Fibroblast of lung (primary cell): ENCODE measurements at regions not wholly inside any gene's neighbourhood (a gene's known extent, or its start where the extent isn't known, plus 50 kb on each side); places are given as distances from the start of the nearest gene placed in this dataset.

Experiments
- DNase-seq, 2 donors: peaks; one replicate each; pipeline versions ENCODE4 v3.0.0 to v3.0.0-alpha.2; 2010; ENCODE audit warnings: low read depth in 2 of 2
- H2AFZ ChIP-seq: 2 replicates; pipeline ENCODE4 v1.5.1; 2012; ENCODE audit warnings: low read length, control low read depth, inconsistent platforms
- H3K27ac ChIP-seq: 2 replicates; pipeline ENCODE4 v1.5.1; 2011; ENCODE audit warnings: low read length, control low read depth; ENCODE audit not compliant: insufficient read depth
- H3K27me3 ChIP-seq: 2 replicates; pipeline ENCODE4 v1.5.1; 2011; ENCODE audit warnings: mild to moderate bottlenecking, low read length; ENCODE audit not compliant: control insufficient read depth, insufficient read depth
- H3K36me3 ChIP-seq: 2 replicates; pipeline ENCODE4 v1.5.1; 2011; ENCODE audit warnings: low read length; ENCODE audit not compliant: control insufficient read depth, insufficient read depth
- H3K4me1 ChIP-seq: 2 replicates; pipeline ENCODE4 v1.5.1; 2011; ENCODE audit warnings: low read length; ENCODE audit not compliant: control insufficient read depth, insufficient read depth; ENCODE audit errors: extremely low read depth
- H3K4me2 ChIP-seq: 2 replicates; pipeline ENCODE4 v1.5.1; 2011; ENCODE audit warnings: low read length, control low read depth; ENCODE audit not compliant: insufficient read depth; ENCODE audit errors: extremely low read depth
- H3K4me3 ChIP-seq, 4 experiments: fragments of 200-600 bp in 1 of 4; sonication (generic) in 1 of 4; replicated peaks in 1 of 4; 2 replicates each; pipeline ENCODE4 v1.5.1; 2011 to 2016; ENCODE audit warnings: low read length in 4 of 4, low read depth in 3 of 4, mild to moderate bottlenecking in 3 of 4, control low read depth in 2 of 4, inconsistent platforms in 1 of 4, mixed read lengths in 1 of 4; ENCODE audit not compliant: insufficient read depth in 1 of 4; ENCODE audit errors: control extremely low read depth in 1 of 4
- H3K79me2 ChIP-seq: 2 replicates; pipeline ENCODE4 v1.5.1; 2012; ENCODE audit warnings: mild to moderate bottlenecking, low read length, inconsistent platforms; ENCODE audit not compliant: control insufficient read depth, insufficient read depth
- H3K9ac ChIP-seq: 2 replicates; pipeline ENCODE4 v1.5.1; 2011; ENCODE audit warnings: mild to moderate bottlenecking, low read length, control low read depth; ENCODE audit not compliant: insufficient read depth
- H3K9me3 ChIP-seq: 2 replicates; pipeline ENCODE4 v1.5.1; 2012; ENCODE audit warnings: low read depth, low read length; ENCODE audit not compliant: control insufficient read depth, insufficient read depth
- H4K20me1 ChIP-seq: 2 replicates; pipeline ENCODE4 v1.5.1; 2011; ENCODE audit warnings: low read length; ENCODE audit not compliant: control insufficient read depth, insufficient read depth; ENCODE audit errors: extremely low read depth
- CTCF ChIP-seq, 2 donors: IDR thresholded peaks in 1 of 2; conservative IDR thresholded peaks in 1 of 2; 1 replicate in 1 of 2; 2 replicates in 1 of 2; pipeline ENCODE4 v1.5.1; 2011 to 2012; ENCODE audit warnings: low read length in 2 of 2, control low read depth in 1 of 2, inconsistent platforms in 1 of 2, low read depth in 1 of 2, mild to moderate bottlenecking in 1 of 2
- EZH2 ChIP-seq: IDR thresholded peaks from 2 replicates; pipeline ENCODE4 v1.5.1; 2012; ENCODE audit warnings: low read length, control low read depth, mild to moderate bottlenecking; ENCODE audit errors: missing control alignments

GRCh38 chr4:166293556-166293955 lies 420.5 kb downstream of the TLL1 start:
- peak in 1 of 2 donors; percentile 60 for DNase-seq
- TF ChIP-seq CTCF (conservative IDR thresholded peaks at IDR 0.05 in 1 of 2, IDR thresholded peaks at IDR 0.05 in 1 of 2; ENCODE audit: low read depth in 1 of 2, low read length in 2 of 2), result no peak
- TF ChIP-seq EZH2, result no peak
- Histone ChIP-seq H4K20me1 (no peaks in the 10 kb centered on the region), H3K9ac (no peak overlapping the region), H2AFZ (no peak overlapping the region), H3K27ac (no peak overlapping the region), H3K4me3 (no peak overlapping the region), H3K4me2 (no peak overlapping the region), H3K79me2 (no peaks in the 10 kb centered on the region), H3K9me3 (no peaks in the 10 kb centered on the region), H3K4me1 (no peaks in the 10 kb centered on the region), H3K36me3 (no peaks in the 10 kb centered on the region), H3K27me3 (no peaks in the 10 kb centered on the region)

GRCh38 chr4:166301266-166301665 lies 428.2 kb downstream of the TLL1 start:
- Histone ChIP-seq H3K79me2 (no peaks in the 10 kb centered on the region), H4K20me1 (no peaks in the 10 kb centered on the region), H3K27ac (no peak overlapping the region), H3K36me3 (no peaks in the 10 kb centered on the region), H3K4me1 (no peaks in the 10 kb centered on the region), H3K9me3 (no peaks in the 10 kb centered on the region), H3K4me3 (no peak overlapping the region), H3K4me2 (no peak overlapping the region), H3K27me3 (no peaks in the 10 kb centered on the region), H3K9ac (no peak overlapping the region), H2AFZ (no peak overlapping the region)
- DNase-seq, result peak in 1 of 2 donors; percentile 87
- TF ChIP-seq EZH2, result no peak
- TF ChIP-seq CTCF (conservative IDR thresholded peaks at IDR 0.05 in 1 of 2, IDR thresholded peaks at IDR 0.05 in 1 of 2; ENCODE audit: low read depth in 1 of 2, low read length in 2 of 2), result no peak

DNA sequence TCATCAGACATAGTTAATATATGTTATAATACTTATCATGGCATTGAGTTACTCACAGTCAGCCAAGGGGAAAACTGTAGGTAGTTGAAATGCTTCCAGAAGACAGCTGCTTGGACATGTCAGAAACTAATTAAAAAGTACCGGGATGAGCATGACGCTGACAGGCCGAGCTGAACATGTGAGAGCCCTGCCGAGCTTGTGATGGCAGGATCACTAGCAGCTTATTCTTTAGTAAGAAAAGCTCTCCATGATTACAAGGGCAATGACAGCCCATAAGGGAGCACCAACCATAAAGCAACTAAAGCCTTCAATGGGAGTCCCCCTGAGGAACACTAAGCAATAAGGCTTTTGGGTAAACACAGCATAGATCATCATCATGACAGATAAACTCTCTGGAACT lies 435.6 kb downstream of the TLL1 start:
- no peak overlapping the region for H2AFZ ChIP-seq
- no peaks in the 10 kb centered on the region for H3K9me3 ChIP-seq
- H4K20me1 ChIP-seq, result no peaks in the 10 kb centered on the region
- TF ChIP-seq EZH2 (no peak), CTCF (conservative IDR thresholded peaks at IDR 0.05 in 1 of 2, IDR thresholded peaks at IDR 0.05 in 1 of 2; ENCODE audit: low read depth in 1 of 2, low read length in 2 of 2) (no peak)
- no peak overlapping the region for H3K4me2 ChIP-seq
- no peak overlapping the region for H3K27ac ChIP-seq
- no peak for DNase-seq
- H3K9ac ChIP-seq, result no peak overlapping the region
- no peaks in the 10 kb centered on the region for H3K27me3 ChIP-seq
- H3K4me3 ChIP-seq, result no peak overlapping the region
- no peaks in the 10 kb centered on the region for H3K79me2 ChIP-seq
- no peaks in the 10 kb centered on the region for H3K4me1 ChIP-seq
- H3K36me3 ChIP-seq, result no peaks in the 10 kb centered on the region
